Activated B cell treated with CpG ODN at 0.5 μM for 24 hours (primary cell): ENCODE measurements at regions not wholly inside any gene's neighbourhood (a gene's known extent, or its start where the extent isn't known, plus 50 kb on each side); places are given as distances from the start of the nearest gene placed in this dataset.
A peak's percentile ranks its signal among the peaks of the same experiment; 100 is the strongest.

Source experiments
- ATAC-seq: fragments of 200-7000 bp; cut with Tn5 transposase; one replicate; pipeline ENCODE4 v1.10.0; 2021; ENCODE audit warnings: low read depth, mild to moderate bottlenecking, moderate library complexity
- CTCF ChIA-PET: fragments of 350-600 bp; sonication (Branson Sonifier 250); formaldehyde crosslinking; loops from one replicate; lab custom pipeline; 2021; ENCODE audit warnings: antibody characterized with exemption; lab: Charles Lee
- POLR2A ChIA-PET: fragments of 350-600 bp; sonication (Branson Sonifier 250); formaldehyde crosslinking; loops from one replicate; lab custom pipeline; 2021; ENCODE audit warnings: antibody characterized with exemption; lab: Charles Lee
- DNase-seq: peaks from one replicate; pipeline ENCODE4 v3.0.0; 2022
- H3K27ac Mint-ChIP-seq: one replicate; pipeline ENCODE4 v1.8.0; 2020; ENCODE audit warnings: mixed read lengths
- H3K27me3 Mint-ChIP-seq: one replicate; pipeline ENCODE4 v1.8.0; 2021; ENCODE audit warnings: mixed read lengths
- H3K36me3 Mint-ChIP-seq: one replicate; pipeline ENCODE4 v1.8.0; 2021; ENCODE audit warnings: low read depth, mixed read lengths
- H3K4me1 Mint-ChIP-seq: one replicate; pipeline ENCODE4 v1.8.0; 2021; ENCODE audit warnings: mixed read lengths
- H3K4me3 Mint-ChIP-seq: one replicate; pipeline ENCODE4 v1.8.0; 2020; ENCODE audit warnings: mild to moderate bottlenecking, mixed read lengths
- H3K9me3 Mint-ChIP-seq: one replicate; pipeline ENCODE4 v1.8.0; 2020; ENCODE audit warnings: mixed read lengths
- intact Hi-C: fragments of 100-400 bp; cut with micrococcal nuclease; formaldehyde crosslinking; loops from one replicate; pipeline ENCODE4 v1.15.1; 2024
- TF ChIP-seq, protein P1 (sequence below): fragments of 200-600 bp; IDR thresholded peaks from one replicate; pipeline ENCODE4 v1.8.0; 2022; ENCODE audit warnings: antibody characterized with exemption, mild to moderate bottlenecking

DNA sequence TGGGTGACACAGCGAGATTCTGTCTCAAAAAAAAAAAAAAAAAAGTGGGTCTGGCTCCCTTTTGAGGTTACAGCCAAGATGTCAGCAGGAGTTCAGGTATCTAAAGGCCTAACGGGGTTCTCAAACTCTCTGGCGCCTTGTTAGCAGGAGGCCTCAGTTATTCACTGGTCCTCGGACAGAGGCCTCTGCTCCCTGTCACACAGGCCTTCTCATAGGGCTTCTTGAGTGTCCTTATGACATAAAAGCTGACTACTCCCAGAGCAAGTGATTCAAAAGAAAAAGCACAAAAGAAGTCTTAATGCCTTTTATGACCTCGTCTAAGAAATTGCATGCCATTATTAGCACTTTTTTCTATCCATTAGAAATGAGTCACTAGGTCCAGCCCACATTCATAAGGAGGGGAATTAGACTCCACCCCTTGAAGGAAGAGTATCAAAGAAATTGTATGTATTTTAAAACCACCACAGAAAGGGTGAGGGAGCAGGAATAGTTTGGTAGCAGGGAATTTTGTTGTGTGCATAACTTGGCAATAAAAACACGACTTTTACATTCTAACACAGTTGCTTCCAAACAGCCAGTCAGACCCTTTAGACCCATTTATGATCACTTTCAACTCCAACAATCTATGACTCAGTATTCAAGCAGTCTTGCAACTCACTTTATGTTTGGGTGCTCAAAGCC, 90.3 kb downstream of the MEX3B start:
- H3K36me3 Mint-ChIP-seq, result no peaks in the 10 kb centered on the region
- no peak overlapping the region for H3K27ac Mint-ChIP-seq
- CTCF ChIA-PET, result no interaction called here
- POLR2A ChIA-PET, result no interaction called here
- no peak for DNase-seq
- no peaks in the 10 kb centered on the region for H3K4me1 Mint-ChIP-seq
- no peaks in the 10 kb centered on the region for H3K9me3 Mint-ChIP-seq
- no peak for ATAC-seq
- TF ChIP-seq, protein P1, sequence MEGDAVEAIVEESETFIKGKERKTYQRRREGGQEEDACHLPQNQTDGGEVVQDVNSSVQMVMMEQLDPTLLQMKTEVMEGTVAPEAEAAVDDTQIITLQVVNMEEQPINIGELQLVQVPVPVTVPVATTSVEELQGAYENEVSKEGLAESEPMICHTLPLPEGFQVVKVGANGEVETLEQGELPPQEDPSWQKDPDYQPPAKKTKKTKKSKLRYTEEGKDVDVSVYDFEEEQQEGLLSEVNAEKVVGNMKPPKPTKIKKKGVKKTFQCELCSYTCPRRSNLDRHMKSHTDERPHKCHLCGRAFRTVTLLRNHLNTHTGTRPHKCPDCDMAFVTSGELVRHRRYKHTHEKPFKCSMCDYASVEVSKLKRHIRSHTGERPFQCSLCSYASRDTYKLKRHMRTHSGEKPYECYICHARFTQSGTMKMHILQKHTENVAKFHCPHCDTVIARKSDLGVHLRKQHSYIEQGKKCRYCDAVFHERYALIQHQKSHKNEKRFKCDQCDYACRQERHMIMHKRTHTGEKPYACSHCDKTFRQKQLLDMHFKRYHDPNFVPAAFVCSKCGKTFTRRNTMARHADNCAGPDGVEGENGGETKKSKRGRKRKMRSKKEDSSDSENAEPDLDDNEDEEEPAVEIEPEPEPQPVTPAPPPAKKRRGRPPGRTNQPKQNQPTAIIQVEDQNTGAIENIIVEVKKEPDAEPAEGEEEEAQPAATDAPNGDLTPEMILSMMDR, result no peak
- intact Hi-C loops, result no loop called here
- no peak overlapping the region for H3K4me3 Mint-ChIP-seq
- H3K27me3 Mint-ChIP-seq, result no peaks in the 10 kb centered on the region

DNA sequence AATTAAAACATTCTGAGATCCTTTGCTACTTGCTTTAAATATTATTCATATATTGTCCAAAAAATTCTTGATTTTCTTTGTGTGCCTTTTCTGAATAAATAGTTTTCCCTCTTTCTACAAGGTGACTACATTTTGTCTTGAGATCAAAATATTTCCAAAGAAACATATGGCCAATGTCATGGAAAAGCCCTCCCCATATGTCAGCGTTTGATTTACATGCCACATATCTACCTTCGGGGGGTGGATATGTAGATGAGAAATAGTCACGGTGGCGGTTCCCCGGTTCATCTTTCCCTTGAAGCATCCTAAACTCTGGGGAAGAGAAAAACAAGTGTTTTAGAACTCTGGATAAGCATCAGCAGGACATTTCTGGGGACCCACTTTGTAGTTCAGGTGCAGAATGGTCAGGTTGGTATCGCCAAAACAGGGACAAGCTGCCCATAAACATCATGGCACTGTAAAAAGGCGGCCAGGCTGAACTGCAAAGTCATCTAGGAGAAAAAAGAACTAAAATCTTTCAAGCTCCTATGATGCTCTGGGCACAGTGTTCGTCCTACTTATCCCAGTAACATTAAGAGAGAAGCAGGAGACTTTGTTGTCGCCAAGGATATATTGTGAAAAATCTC, 91.5 kb downstream of the MEX3B start:
- Mint-ChIP-seq H3K4me1 (no peaks in the 10 kb centered on the region), H3K27me3 (no peaks in the 10 kb centered on the region), H3K4me3 (no peak overlapping the region), H3K36me3 (no peaks in the 10 kb centered on the region), H3K9me3 (no peaks in the 10 kb centered on the region), H3K27ac (no peak overlapping the region)
- DNase-seq (no peak), ATAC-seq (no peak)
- TF ChIP-seq, protein P1, result no peak
- POLR2A ChIA-PET, result no interaction called here
- CTCF ChIA-PET, result no interaction called here
- intact Hi-C loops, result no loop called here

DNA sequence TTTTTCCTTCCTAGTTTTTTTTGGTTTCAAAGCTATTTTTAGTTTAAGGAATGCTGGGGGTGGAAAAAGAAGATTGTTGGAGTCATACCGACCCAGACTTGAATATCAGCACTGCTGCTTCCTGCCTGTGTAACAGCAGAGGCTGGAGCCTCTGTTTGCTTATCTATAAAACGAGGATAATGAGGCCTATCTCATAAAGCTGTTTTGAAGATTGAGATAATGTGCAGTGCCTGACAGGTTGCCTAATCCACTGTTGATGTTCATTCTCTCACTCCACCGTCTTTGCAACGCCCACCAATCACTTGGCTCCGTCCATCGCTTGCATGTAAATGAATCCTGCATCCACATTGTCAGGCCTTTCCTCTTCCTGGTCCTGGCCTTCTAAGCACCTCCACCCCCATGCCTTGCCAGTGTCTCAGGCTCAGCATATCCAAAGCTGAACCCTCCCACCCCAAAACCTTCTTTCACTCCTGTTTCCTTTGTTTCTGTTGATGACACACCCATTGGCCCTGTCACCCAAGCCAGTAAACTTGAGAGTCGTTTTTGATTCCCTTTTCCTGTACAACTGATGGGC, 94.9 kb downstream of the MEX3B start:
- TF ChIP-seq, protein P1, result no peak
- Mint-ChIP-seq H3K36me3 (no peaks in the 10 kb centered on the region), H3K4me1 (peaks cover 2% of the 10 kb centered on the region), H3K4me3 (no peak overlapping the region), H3K9me3 (no peaks in the 10 kb centered on the region), H3K27ac (no peak overlapping the region), H3K27me3 (no peaks in the 10 kb centered on the region)
- ATAC-seq (no peak), DNase-seq (no peak)
- intact Hi-C loops, result no loop called here
- POLR2A ChIA-PET, result no interaction called here
- CTCF ChIA-PET, result no interaction called here

DNA sequence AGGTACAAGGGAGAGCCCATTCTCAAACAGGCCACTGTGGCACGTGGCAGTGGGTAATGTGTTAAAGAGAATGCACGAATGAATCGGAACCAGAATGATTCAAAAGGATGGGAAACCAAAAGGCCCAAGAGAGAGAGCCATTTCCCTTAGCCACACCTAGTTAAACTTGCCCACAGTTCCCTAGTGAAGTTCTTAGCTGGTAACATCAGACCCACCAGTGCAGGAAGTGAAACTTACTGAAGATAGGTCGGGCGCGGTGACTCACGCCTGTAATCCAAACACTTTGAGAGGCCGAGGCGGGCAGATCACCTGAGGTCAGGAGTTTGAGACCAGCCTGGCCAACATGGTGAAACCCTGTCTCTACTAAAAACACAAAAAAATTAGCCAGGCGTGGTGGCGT, 97.1 kb downstream of the MEX3B start:
- H3K36me3 Mint-ChIP-seq, result no peaks in the 10 kb centered on the region
- H3K4me3 Mint-ChIP-seq, result no peak overlapping the region
- CTCF ChIA-PET, result interaction anchor here (0.9 kb wide), 1 partner anchor 8 kb away, joined by 3 read pairs; no protein-coding TSS in a partner anchor
- H3K4me1 Mint-ChIP-seq, result peaks cover 2% of the 10 kb centered on the region
- H3K27me3 Mint-ChIP-seq, result peaks cover 3% of the 10 kb centered on the region
- intact Hi-C loops, result no loop called here
- DNase-seq (no peak), ATAC-seq (peak; percentile 21)
- no peaks in the 10 kb centered on the region for H3K9me3 Mint-ChIP-seq
- TF ChIP-seq, protein P1, result no peak
- POLR2A ChIA-PET, result no interaction called here
- no peak overlapping the region for H3K27ac Mint-ChIP-seq

DNA sequence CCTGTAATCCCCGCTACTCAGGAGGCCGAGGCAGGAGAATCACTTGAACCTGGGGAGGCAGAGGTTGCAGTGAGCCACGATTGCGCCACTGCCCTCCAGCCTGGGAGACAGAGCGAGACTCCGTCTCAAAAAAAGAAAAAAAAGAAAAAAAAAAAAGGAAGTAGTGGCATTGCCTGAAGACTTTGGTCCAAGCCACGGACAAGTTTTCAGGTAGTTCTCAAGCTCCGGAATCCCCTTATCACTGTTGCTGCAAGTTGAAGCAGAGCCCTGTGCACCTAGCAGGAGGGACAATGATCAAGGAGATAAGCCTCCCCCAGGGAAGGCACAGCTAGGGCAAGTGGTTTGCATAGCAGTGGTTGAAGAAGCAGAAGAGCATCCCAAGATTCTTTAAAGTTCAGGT, 97.6 kb downstream of the MEX3B start:
- no peak for ATAC-seq
- no peak for DNase-seq
- Mint-ChIP-seq H3K4me1 (peaks cover 2% of the 10 kb centered on the region), H3K27ac (no peak overlapping the region), H3K36me3 (no peaks in the 10 kb centered on the region), H3K4me3 (no peak overlapping the region), H3K9me3 (no peaks in the 10 kb centered on the region), H3K27me3 (peaks cover 3% of the 10 kb centered on the region)
- TF ChIP-seq, protein P1, result no peak
- intact Hi-C loops, result no loop called here
- CTCF ChIA-PET, result interaction anchor here (0.9 kb wide), 1 partner anchor 8 kb away, joined by 3 read pairs; no protein-coding TSS in a partner anchor
- POLR2A ChIA-PET, result no interaction called here
